ENCODE measurements at regions not wholly inside any gene's neighbourhood (a gene's known extent, or its start where the extent isn't known, plus 50 kb on each side); places are given as distances from the start of the nearest gene placed in this dataset.

DNA sequence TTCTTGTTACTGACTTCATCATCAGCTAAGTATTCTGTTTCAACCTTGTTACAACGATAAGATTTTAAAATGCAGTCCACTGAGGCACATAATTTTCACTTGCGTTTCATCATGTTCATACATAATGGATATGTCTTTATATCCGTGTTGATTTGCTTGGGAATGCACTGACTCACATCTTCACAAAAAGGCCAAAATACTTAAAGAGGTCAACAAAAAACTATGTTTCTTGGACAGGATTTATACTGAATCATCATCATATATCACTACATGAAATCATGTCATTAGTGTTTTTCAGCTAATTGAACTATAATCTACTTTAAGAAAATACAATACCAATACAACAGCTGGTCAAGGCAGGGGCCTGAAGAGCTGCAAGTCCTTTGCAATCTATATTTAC is 324.5 kb upstream of the KLF6 start:
- DNase-seq (ENCODE audit: low spot score) = no peak

DNA sequence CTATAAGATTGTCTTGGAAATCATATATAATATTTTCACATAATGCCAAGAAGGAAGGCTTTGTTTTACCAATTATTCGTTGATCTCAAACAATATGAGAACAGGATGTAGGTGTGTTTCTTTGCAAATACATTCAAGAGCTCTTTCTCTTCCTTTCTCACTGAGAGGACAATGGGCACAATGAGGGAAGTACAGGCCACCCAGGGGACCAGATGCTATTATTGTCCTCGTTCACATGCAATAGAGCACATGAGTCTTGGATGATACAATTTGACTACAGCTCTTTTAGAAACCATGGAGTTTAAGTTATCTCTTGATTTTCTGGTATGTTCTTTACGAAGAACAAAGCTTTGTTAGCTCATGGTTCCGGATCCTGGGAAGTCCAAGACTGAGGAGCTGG is 323.7 kb upstream of the KLF6 start:
- DNase-seq (ENCODE audit: low spot score) = no peak

DNA sequence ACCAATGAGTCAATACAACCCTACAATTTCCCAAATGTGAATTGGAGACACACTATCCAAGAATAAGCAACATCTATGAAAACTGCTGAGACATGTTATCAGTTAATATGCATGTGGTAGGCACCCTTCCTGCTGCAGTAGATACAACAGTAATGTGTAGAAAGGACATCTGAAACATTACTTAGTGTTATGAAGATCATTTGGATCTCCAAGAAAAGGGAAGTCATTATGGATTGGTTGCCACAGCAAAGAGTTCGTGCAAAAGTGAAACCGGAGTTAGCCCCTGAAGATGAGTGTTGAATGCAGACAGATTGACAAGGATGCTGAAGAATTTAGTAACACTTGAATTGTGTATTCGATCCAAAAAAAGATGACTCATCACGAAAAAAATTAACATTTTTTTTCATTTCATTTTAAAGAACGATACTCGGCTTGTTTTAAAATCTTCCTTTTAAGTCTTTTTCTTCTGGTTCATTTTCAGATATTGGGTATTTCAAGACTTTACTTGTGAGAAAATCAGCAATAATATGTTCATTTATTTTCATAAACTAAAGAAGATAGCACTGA is 322.4 kb upstream of the KLF6 start:
- DNase-seq (ENCODE audit: low spot score) = no peak

DNA sequence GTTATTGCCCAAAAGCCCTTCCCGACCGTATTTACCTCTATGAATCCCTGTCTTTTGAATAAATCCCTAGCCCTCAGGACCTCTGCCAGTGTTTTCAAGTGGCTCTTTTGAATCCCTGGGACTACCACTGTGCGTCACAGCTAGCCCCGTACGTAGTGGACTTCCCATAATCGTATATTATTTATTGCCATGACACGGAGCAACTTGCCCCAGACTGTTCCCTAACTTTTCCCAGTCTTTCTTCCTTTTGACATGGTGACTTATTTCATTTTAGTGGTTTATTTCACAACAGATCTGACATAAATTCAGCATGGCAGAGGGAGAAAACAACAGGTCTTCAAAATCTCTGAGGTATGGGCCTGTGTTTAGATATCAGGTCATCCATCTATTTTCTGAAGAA is 318.6 kb upstream of the KLF6 start:
- no peak for DNase-seq (ENCODE audit: low spot score)

DNA sequence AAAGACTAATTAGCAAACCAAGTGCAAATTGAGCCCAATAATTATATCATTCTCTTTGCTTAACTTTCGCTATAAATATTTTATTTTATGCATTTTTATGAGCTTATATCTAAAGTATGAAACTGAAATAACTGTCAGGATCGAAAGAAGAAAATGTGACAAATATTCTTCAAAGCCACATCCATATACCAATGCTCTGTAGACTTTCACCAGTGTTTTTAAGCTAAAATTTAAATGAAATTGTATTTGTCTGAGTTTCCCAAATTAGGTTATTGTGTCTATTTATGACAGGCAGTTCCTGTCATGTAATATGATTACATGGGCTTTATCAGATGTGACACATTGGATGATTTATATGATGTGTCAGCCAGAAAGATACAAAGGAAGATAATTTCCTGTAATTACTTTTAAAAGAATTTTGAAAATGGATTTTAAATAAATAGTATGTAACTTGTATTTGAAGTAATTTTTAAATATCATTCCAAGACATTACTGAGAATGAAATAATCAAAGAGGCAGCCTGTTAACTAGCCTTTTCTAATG is 317.9 kb upstream of the KLF6 start:
- no peak for DNase-seq (ENCODE audit: low spot score)

DNA sequence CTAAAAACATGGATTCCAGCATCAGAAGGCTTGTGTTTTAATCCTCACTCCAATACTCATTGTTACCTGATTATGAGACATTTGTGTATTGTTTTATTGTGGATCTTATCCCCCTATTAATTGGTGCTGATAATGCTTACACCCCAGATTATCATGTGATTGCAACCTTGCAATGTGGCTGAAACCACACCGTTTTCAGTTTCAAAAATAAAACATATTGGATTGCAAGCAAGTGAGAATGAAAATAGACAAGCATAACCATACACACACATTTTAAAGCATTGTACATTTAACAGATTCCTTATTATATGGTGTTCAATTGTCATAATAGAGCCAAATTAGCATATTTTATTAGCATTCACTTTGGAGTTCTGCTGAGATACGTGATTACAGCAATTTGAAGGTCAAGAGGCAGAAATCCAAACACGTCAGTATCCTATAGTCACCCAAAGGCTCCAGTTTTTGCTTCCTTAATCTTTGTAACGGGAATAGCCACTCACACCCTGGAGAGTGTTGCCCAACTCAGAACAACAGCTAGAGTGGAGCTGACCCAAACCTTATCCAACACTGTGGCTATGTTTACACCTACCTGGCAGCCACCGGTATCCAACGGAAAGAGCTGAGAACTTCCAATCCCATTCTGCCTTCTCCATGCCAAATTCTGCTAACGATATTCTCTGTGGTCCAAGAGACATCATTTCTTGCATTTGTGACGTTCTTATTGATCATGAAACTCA is 317.1 kb upstream of the KLF6 start:
- DNase-seq (ENCODE audit: low spot score) = no peak

DNA sequence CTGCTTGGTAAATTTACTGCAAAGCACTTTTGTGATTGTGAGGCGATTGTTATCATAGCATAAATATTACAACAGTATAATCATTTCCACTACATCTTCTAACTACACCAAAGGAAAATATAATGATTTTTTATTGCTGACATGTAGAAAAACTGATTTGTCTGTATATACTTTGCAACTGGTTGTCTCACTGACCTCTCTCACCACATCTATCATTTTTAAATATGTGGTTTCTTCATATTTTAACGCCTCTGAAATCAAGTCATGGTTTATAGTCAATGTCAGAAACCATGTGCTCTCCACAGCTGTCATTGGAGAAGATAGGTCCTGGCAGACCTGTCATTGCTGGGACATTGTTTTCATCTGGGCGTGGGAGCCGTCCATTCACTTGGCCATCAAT is 315.4 kb upstream of the KLF6 start:
- no peak for DNase-seq (ENCODE audit: low spot score)

DNA sequence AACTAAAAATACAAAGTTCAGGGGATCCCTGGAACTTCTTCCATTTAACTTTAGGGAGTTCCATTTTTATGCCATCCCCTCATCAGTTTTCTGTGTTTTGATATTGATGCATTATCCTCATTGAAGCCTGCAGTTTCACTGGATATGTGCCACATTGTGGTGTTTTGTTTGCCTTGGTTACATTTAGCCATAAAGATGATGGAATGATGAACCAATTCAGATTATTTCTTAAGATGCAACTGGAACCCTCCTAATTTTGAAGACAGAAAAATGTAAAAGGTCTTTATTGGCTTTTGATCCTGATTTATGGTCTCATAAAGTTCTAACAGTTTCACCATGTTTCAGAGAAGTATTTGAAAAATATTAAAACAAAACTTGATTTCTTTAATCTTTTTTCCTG is 314.2 kb upstream of the KLF6 start:
- no peak for DNase-seq (ENCODE audit: low spot score)

DNA sequence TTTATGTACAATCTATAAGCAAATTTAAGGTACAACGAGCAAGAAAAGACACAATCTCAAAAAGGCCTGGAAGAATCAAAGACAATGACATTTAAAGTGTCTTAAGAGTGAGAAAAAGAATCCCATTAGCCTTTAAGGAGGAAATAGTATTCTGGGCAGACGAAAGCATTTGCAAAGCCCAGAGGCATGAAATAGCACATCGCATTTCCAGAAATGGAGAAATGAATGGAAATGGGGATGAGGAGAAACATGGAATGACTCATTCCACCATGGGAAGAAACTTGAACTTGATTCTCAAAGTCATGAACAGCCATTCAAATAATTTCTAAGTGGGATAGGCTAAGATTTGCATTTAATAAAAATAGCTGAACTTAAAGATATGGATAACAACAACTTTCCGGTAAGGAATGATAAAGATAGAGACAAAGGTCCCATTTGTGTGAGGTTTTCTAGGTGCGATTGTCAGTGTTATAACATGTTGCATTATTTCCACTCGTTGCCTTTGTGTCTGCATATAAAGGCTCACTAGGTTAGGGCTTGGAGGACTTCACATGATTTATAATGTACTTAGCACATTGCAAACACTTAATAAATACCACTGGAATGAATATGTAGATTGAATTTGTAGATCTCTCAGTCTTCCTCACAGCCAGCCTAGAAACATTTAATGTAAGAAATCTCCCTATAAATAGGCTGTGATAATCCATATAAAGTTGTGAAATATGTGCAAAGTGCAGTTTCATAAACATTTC is 310.3 kb upstream of the KLF6 start:
- DNase-seq (ENCODE audit: low spot score) = no peak

DNA sequence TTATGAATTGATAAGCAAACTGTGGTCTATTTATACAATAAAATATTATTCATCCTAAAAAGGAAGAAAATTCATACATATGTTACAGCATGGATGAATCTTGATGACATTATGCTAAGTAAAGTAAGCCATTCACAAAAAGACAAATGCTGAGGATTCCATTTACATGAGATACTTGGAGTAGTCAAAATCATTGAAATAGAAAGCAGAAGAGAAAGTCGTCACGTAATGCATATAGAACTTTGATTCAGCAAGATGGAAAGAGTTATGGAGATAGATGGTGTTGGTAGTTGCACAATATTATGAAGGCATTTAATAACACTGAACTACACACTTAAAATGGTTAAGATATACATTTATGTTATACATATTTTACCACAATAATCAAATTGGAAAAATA is 309.7 kb upstream of the KLF6 start:
- no peak for DNase-seq (ENCODE audit: low spot score)

DNA sequence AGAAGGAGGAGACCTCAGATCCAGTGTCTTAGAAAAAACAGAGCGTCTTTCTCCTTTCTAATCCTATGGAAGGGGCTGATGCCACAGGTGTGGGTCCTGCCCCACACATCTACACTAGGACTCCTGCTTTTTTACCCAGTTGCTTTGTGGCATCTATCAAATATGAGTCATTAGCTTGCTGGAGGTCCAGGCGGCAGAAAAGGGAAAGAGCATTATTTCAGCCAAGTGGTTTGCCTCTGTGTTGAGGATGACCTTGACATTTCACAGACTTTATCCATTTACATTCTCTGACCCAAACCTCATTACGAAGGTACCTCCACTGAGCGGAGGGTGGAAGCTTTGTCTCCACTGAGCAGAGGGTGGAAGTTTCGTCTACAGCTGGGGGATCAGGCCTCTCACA is 308.4 kb upstream of the KLF6 start:
- DNase-seq (ENCODE audit: low spot score) = no peak

DNA sequence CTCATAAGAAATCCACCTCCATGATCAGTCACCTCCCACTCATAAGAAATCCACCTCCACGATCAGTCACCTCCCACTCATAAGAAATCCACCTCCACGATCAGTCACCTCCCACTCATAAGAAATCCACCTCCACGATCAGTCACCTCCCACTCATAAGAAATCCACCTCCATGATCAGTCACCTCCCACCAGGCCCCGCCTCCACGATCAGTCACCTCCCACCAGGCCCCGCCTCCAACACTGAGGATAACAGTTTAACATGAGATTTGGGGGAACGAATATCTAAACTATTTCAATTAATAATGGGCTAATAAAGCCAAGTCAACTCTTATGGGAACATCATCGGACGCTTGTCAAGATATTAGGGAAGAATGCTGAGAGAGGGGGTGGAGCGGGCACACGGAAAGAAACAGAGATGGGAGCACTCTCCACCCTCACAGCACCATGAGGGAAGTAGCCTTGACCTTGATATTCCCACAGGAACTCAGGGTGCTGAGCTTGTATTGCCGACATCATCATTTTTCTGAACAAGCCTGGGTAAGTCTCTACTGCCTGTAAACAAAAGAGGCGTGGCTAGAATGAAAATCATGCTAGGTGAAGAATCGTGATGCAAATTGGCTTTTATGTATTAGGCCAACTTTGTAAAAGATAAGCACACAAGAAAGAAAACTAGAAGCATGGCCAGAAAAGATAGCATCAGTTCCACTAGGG is 303.5 kb upstream of the KLF6 start:
- no peak for DNase-seq (ENCODE audit: low spot score)

DNA sequence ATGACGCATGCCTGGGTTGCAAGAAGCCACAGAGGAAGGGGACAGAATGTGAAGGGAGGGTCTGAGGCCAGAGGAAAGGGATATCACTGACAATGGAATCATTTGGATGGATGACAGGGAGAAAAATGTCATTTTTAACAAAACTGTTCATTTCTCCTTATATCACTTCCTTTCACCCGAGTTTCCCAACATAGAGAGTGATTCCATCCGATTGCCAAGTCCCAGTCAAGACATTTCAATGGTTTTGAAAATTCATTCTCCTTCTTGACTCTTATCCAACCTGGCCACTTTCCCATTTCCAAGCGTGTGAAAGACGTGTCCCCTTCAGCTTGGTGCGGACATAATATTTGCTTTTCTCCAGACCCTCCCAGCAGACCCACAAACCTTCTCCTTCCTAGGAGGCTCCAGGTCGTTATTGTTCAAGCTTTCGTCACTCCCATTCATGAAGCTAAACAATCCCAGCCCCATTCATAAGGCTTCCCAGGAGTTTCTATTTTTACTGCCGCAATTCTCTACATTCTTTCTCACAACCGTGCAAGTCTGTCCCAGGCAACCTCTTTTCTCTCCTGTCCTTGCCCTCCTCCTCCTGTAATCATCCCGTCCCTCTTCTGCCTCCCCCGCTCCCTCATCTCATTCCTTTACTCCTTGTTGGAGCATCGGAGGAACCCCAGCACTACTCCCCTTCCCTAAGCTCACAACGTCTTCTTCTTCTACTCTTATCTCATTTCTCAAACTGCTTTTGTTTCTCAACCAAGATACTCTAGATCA is 301.3 kb upstream of the KLF6 start:
- no peak for DNase-seq (ENCODE audit: low spot score)

DNA sequence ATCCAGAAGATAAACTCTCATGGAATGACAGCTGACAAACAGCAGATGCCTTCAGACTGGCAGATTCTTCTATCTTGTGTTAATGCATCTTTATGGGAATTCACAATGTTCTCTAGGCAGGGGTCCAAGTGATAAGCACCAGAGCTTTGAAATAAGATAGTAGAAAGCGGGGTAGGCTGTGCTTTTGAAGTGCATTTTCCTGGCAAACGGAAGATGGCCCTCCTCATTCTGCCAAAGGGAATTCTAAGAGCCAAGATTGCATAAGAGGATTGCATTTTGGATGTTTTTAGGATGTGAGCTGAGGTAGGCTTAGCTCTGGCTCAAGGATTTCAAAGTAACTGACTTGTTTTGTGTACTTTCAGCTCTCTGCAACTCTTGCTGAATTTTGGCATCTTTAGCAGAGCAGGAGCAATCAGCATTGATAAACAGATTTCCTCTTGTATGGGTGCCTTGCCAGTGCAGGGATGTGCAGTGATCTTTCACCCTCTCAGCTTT is 298.5 kb upstream of the KLF6 start:
- no peak for DNase-seq (ENCODE audit: low spot score)

DNA sequence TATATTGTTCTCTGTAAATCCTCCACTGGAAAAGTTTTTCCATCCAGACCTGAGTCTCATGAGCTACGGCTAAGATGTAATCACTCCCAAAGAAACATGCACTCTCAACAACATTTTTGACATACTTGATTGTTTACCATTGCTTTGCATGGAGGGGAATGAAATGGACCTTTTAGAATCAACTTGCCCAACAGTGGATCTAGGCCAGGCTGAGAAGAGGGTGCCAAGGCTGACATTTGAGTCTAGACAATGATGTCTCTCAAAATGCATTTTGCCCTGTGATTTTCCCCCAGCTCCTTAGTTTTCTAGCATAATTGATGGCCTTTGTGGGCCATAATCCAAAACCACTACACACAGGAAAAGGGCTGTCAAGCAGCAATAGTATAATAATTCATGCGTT is 297.9 kb upstream of the KLF6 start:
- no peak for DNase-seq (ENCODE audit: low spot score)

DNA sequence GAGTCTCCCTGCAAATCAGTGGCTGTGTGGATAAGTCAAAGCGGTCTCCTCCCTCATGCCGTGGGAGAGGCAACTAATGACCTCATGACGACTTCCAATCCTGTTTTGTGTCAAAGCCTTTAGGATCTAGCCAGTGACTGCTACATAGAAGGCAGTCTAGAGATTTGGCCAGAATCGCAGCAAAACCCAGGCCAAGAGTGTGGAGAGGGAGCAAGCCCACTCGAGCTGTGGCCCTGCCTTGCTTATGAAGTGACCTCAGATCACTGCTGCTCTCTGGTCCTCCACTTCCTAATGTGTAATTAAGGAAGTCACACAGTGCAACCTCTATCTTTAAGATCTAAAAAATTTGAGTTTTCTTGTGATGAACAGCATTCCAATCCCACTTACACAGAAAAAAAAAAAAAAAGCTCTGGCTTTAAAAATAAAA is 296.7 kb upstream of the KLF6 start:
- no peak for DNase-seq (ENCODE audit: low spot score)

DNA sequence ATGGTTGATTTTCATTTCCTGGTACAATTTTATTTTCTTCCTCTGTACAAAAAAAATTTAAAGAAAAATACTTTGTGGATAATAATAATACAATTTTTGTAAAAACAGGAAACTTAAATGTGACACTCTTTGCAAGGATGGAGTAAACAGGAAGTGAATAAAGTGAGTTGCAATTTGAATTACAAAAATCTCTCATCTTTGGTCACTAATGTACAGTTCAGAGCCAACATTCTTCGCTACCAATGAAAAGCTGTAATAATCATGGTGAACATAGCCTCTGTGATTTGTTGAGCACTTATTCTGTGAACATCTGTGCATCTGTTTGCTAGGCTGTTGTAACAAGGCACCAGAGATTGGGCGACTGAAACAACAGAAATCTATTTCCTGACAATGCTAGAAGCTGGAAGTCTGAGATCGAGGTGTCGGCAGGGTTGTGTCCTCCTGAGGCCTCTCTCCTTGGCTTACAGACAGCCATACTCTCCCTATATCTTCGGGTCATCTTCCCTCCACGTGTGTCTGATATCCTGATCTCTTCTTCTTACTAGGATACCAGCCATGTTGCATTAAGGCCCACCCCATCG is 295.3 kb upstream of the KLF6 start:
- no peak for DNase-seq (ENCODE audit: low spot score)

DNA sequence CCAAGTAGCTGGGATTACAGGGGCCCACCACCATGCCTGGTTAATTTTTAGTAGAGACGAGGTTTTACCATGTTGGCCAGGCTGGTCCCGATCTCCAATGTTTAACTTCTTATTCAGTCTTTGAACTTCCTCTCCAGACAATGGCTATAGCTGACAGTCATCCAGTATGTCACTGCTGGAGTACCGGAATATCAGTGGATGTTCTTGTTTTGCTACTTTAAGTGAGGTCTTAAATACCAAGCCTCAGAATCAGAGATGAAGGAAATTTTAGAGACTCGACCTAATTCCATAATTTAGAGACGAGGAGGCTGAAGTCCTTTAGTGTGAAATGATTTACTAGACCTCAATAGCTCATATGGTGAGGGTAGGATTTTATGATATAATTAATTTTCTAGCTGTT is 294.8 kb upstream of the KLF6 start:
- DNase-seq (ENCODE audit: low spot score) = no peak

DNA sequence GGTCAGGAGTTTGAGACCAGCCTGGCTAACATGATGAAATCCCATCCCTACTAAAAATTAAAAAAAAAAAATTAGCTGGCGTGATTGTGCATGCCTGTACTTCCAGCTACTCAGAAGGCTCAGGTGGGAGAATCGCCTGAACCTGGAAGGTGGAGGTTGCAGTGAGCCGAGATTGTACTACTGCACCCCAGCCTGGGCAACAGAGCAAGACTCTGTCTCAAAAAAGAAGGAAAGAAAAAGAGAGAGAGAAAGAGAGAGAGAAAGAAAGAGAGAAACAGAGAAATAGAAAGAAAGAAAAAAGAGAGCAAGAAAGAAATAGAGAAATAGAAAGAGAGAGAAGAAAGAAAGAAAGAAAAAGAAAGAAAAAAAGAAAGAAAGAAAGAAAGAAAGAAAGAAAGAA is 292.8 kb upstream of the KLF6 start:
- DNase-seq (ENCODE audit: low spot score) = no peak

DNA sequence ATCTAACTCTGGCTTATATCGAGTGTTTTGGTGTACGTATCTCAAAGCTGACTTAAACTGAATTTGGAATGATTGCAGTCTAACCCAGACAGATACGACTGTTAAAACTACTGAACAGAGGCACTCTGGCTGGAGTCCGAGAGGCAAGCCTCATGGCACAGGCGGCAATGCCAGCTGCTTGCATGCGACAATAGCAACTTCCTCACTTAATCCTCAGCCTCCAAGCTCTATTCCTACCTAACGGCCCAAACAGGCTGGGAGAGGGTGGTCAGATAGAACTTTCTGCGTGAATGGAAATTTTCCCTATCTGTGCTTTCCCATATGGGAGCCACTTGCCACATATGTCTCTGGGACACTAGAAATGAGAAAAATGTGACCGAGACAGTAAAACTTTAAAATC is 292.0 kb upstream of the KLF6 start:
- no peak for DNase-seq (ENCODE audit: low spot score)

DNA sequence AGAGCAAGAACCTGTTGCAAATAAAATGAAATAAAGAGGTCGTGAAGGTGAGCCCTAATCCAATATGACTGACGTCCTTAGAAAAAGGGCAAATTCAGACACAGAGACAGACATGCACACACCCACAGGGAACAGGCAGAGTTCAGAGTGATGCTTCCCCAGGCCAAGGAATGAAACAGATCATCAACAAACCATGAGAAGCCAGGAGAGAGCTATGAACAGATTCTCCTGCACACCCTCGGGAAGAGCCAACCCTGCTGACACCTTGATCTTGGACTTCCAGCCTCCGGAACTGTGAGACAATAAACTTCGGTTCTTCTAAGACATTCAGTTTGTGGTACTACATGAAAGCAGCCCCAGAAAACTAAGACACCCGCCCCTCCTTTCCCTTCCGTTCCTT is 290.4 kb upstream of the KLF6 start:
- DNase-seq (ENCODE audit: low spot score) = no peak
